ENCODE measurements at regions not wholly inside any gene's neighbourhood (a gene's known extent, or its start where the extent isn't known, plus 50 kb on each side); places are given as distances from the start of the nearest gene placed in this dataset.

DNA sequence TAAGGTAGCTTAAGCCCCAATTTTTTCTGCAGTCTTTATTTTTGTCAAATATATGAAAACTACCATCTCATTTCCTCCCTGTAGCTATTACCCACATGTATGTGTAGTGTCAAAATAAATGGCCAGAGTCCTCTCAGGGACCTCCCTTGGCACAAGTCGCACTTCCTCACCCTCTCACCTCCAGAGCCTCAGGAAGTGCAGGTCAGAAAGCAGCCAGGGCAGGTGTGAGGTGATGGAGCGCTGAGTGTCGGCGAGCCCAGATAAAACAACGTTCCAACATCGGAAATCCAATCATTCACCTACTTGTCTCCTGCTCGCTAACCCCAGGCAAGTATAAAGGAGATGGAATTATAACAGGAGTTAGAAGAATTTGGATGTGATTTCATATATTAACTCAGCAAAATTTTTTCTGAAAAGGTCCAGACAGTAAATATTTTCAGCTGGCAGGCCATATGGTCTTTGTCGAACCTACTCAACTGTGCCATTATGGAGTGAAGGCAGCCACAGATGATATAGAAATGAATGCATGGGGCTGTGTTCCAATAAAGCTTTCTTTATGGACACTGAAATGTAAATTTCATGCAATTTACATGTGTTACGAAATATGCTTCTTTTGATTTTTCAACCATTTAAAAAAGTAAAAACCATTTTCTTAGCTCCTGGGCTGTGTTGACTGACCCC is 76.8 kb upstream of the ERG start:
- TF ChIP-seq, protein P1, sequence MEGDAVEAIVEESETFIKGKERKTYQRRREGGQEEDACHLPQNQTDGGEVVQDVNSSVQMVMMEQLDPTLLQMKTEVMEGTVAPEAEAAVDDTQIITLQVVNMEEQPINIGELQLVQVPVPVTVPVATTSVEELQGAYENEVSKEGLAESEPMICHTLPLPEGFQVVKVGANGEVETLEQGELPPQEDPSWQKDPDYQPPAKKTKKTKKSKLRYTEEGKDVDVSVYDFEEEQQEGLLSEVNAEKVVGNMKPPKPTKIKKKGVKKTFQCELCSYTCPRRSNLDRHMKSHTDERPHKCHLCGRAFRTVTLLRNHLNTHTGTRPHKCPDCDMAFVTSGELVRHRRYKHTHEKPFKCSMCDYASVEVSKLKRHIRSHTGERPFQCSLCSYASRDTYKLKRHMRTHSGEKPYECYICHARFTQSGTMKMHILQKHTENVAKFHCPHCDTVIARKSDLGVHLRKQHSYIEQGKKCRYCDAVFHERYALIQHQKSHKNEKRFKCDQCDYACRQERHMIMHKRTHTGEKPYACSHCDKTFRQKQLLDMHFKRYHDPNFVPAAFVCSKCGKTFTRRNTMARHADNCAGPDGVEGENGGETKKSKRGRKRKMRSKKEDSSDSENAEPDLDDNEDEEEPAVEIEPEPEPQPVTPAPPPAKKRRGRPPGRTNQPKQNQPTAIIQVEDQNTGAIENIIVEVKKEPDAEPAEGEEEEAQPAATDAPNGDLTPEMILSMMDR (IDR thresholded peaks at IDR 0.05): no peak
- no peak for TF ChIP-seq ZFX (IDR thresholded peaks at IDR 0.05; ENCODE audit: borderline replicate concordance)
